ENCODE measurements at regions not wholly inside any gene's neighbourhood (a gene's known extent, or its start where the extent isn't known, plus 50 kb on each side); places are given as distances from the start of the nearest gene placed in this dataset.

- no peak for DNase-seq (ENCODE audit: low read depth)
- H3K4me3 ChIP-seq (ENCODE audit: low read depth, low read length), result no peak overlapping the region
- no peak for TF ChIP-seq CTCF (conservative IDR thresholded peaks at IDR 0.05; ENCODE audit: low read depth, low read length)
These were observed 154.3 kb downstream of the RMST start for GRCh38 chr12:97616946-97617345.

GRCh38 chr12:97628962-97629361, 166.4 kb downstream of the RMST start:
- no peak overlapping the region for H3K4me3 ChIP-seq (ENCODE audit: low read depth, low read length)
- DNase-seq (ENCODE audit: low read depth), result no peak
- TF ChIP-seq CTCF (conservative IDR thresholded peaks at IDR 0.05; ENCODE audit: low read depth, low read length), result no peak

GRCh38 chr12:97629382-97629781, 166.8 kb downstream of the RMST start:
- no peak overlapping the region for H3K4me3 ChIP-seq (ENCODE audit: low read depth, low read length)
- no peak for DNase-seq (ENCODE audit: low read depth)
- TF ChIP-seq CTCF (conservative IDR thresholded peaks at IDR 0.05; ENCODE audit: low read depth, low read length), result no peak

- DNase-seq (ENCODE audit: low read depth), result no peak
These were observed 167.8 kb downstream of the RMST start for GRCh38 chr12:97630356-97630755.

GRCh38 chr12:97630875-97631274, 168.3 kb downstream of the RMST start:
- no peak for DNase-seq (ENCODE audit: low read depth)
- H3K4me3 ChIP-seq (ENCODE audit: low read depth, low read length), result no peak overlapping the region
- TF ChIP-seq CTCF (conservative IDR thresholded peaks at IDR 0.05; ENCODE audit: low read depth, low read length), result no peak

More at GRCh38 chr12:97630356-97630755, 167.8 kb downstream of the RMST start:
- H3K4me3 ChIP-seq (ENCODE audit: low read depth, low read length), result no peak overlapping the region
- TF ChIP-seq CTCF (conservative IDR thresholded peaks at IDR 0.05; ENCODE audit: low read depth, low read length), result no peak

GRCh38 chr12:97637770-97638169, 175.2 kb downstream of the RMST start:
- no peak for TF ChIP-seq CTCF (conservative IDR thresholded peaks at IDR 0.05; ENCODE audit: low read depth, low read length)
- DNase-seq (ENCODE audit: low read depth), result no peak
- no peak overlapping the region for H3K4me3 ChIP-seq (ENCODE audit: low read depth, low read length)

- DNase-seq (ENCODE audit: low read depth), result no peak
- no peak for TF ChIP-seq CTCF (conservative IDR thresholded peaks at IDR 0.05; ENCODE audit: low read depth, low read length)
- no peak overlapping the region for H3K4me3 ChIP-seq (ENCODE audit: low read depth, low read length)
These were observed 176.1 kb downstream of the RMST start for GRCh38 chr12:97638739-97639138.
